ENCODE measurements at regions not wholly inside any gene's neighbourhood (a gene's known extent, or its start where the extent isn't known, plus 50 kb on each side); places are given as distances from the start of the nearest gene placed in this dataset.

GRCh38 chr17:36661047-36661666 is 59.8 kb downstream of the MRM1 start:
- no peak for DNase-seq (ENCODE audit: low spot score)

- no peak for DNase-seq (ENCODE audit: low spot score)
Measured at GRCh38 chr17:36661688-36662087, 60.3 kb downstream of the MRM1 start.

GRCh38 chr17:36665417-36665816 is 64.0 kb downstream of the MRM1 start:
- DNase-seq (ENCODE audit: low spot score) = no peak

GRCh38 chr17:36667922-36668321 is 66.5 kb downstream of the MRM1 start:
- no peak for DNase-seq (ENCODE audit: low spot score)

GRCh38 chr17:36668824-36669223 is 67.4 kb downstream of the MRM1 start:
- no peak for DNase-seq (ENCODE audit: low spot score)

GRCh38 chr17:36671144-36671543 is 69.8 kb downstream of the MRM1 start:
- DNase-seq (ENCODE audit: low spot score) = no peak

- no peak for DNase-seq (ENCODE audit: low spot score)
Measured at GRCh38 chr17:36672403-36672918, 71.1 kb downstream of the MRM1 start.

- DNase-seq (ENCODE audit: low spot score) = no peak
Measured at GRCh38 chr17:36673068-36673467, 71.7 kb downstream of the MRM1 start.

- DNase-seq (ENCODE audit: low spot score) = no peak
Measured at GRCh38 chr17:36673637-36674277, 72.4 kb downstream of the MRM1 start.

GRCh38 chr17:36674278-36674650 is 72.9 kb downstream of the MRM1 start:
- no peak for DNase-seq (ENCODE audit: low spot score)

- DNase-seq (ENCODE audit: low spot score) = no peak
Measured at GRCh38 chr17:36675250-36675649, 73.9 kb downstream of the MRM1 start.

GRCh38 chr17:36675786-36676185 is 74.4 kb downstream of the MRM1 start:
- DNase-seq (ENCODE audit: low spot score) = no peak

- DNase-seq (ENCODE audit: low spot score) = no peak
Measured at GRCh38 chr17:36679815-36680467, 78.6 kb downstream of the MRM1 start.

- DNase-seq (ENCODE audit: low spot score) = no peak
Measured at GRCh38 chr17:36680701-36681202, 79.4 kb downstream of the MRM1 start.

- DNase-seq (ENCODE audit: low spot score) = no peak
Measured at GRCh38 chr17:36682773-36683172, 81.4 kb downstream of the MRM1 start.

- no peak for DNase-seq (ENCODE audit: low spot score)
Measured at GRCh38 chr17:36683387-36683786, 82.0 kb downstream of the MRM1 start.

GRCh38 chr17:36684134-36684533 is 82.8 kb downstream of the MRM1 start:
- DNase-seq (ENCODE audit: low spot score) = no peak

- no peak for DNase-seq (ENCODE audit: low spot score)
Measured at GRCh38 chr17:36686123-36686669, 84.8 kb downstream of the MRM1 start.

- DNase-seq (ENCODE audit: low spot score) = no peak
Measured at GRCh38 chr17:36687736-36688135, 86.4 kb downstream of the MRM1 start.

GRCh38 chr17:36689089-36689667 is 87.8 kb downstream of the MRM1 start:
- no peak for DNase-seq (ENCODE audit: low spot score)

- DNase-seq (ENCODE audit: low spot score) = no peak
Measured at GRCh38 chr17:36690190-36690589, 88.8 kb downstream of the MRM1 start.

- no peak for DNase-seq (ENCODE audit: low spot score)
Measured at GRCh38 chr17:36691606-36692005, 90.2 kb downstream of the MRM1 start.

Measured in pons (tissue), 1 donor.